NB4 (cell line): ENCODE measurements at regions not wholly inside any gene's neighbourhood (a gene's known extent, or its start where the extent isn't known, plus 50 kb on each side); places are given as distances from the start of the nearest gene placed in this dataset.

Experiments
- DNase-seq: peaks from one replicate; pipeline ENCODE4 v3.0.0; 2010; ENCODE audit warnings: low read depth
- H3K4me3 ChIP-seq: one replicate; pipeline ENCODE4 v1.5.1; 2011; ENCODE audit warnings: mild to moderate bottlenecking, low read depth, low read length, moderate library complexity
- MAX ChIP-seq: IDR thresholded peaks from 2 replicates; pipeline ENCODE4 v1.6.1; 2011; ENCODE audit warnings: low read depth, low read length
- MYC ChIP-seq: IDR thresholded peaks from 2 replicates; pipeline ENCODE4 v1.6.1; 2011; ENCODE audit warnings: low read depth, low read length
- POLR2A ChIP-seq: IDR thresholded peaks from 2 replicates; pipeline ENCODE4 v1.6.1; 2011; ENCODE audit warnings: mild to moderate bottlenecking; ENCODE audit not compliant: insufficient read length; ENCODE audit errors: extremely low read depth
- TF ChIP-seq, protein P1 (sequence below): IDR thresholded peaks from one replicate; pipeline ENCODE4 v1.5.1; 2012; ENCODE audit warnings: low read depth, low read length

DNA sequence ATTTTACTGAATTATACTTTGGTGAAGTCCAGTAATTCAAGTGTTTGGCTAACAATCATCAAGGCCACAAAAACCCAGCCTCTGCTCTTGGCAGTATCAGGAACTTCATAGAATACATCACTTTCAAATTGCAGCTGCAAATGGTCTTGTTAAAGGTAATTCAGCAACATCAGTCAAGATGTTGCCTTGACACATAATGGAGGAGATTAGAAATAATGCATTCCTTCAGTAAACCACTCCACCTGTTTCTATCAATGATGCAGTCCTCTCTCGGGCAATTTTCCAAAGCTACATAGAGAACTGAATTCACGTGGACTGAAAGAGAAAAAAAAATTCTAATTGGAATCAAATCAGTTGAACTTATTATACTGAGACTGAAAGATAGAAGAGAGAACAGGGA lies 279.3 kb downstream of the VGLL3 start:
- H3K4me3 ChIP-seq, result no peak overlapping the region
- TF ChIP-seq POLR2A (no peak), MYC (no peak), MAX (no peak)
- TF ChIP-seq, protein P1, sequence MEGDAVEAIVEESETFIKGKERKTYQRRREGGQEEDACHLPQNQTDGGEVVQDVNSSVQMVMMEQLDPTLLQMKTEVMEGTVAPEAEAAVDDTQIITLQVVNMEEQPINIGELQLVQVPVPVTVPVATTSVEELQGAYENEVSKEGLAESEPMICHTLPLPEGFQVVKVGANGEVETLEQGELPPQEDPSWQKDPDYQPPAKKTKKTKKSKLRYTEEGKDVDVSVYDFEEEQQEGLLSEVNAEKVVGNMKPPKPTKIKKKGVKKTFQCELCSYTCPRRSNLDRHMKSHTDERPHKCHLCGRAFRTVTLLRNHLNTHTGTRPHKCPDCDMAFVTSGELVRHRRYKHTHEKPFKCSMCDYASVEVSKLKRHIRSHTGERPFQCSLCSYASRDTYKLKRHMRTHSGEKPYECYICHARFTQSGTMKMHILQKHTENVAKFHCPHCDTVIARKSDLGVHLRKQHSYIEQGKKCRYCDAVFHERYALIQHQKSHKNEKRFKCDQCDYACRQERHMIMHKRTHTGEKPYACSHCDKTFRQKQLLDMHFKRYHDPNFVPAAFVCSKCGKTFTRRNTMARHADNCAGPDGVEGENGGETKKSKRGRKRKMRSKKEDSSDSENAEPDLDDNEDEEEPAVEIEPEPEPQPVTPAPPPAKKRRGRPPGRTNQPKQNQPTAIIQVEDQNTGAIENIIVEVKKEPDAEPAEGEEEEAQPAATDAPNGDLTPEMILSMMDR, result no peak
- no peak for DNase-seq

GRCh38 chr3:86708893-86709292 lies 282.1 kb downstream of the VGLL3 start:
- no peak for TF ChIP-seq MYC
- DNase-seq, result no peak
- H3K4me3 ChIP-seq, result no peak overlapping the region

- TF ChIP-seq, protein P1, result peak; percentile 22
- no peak for TF ChIP-seq MYC
- TF ChIP-seq POLR2A, result no peak
- no peak overlapping the region for H3K4me3 ChIP-seq
- DNase-seq, result peak; percentile 8
Measured at GRCh38 chr3:86702381-86702958, 288.5 kb downstream of the VGLL3 start.

DNA sequence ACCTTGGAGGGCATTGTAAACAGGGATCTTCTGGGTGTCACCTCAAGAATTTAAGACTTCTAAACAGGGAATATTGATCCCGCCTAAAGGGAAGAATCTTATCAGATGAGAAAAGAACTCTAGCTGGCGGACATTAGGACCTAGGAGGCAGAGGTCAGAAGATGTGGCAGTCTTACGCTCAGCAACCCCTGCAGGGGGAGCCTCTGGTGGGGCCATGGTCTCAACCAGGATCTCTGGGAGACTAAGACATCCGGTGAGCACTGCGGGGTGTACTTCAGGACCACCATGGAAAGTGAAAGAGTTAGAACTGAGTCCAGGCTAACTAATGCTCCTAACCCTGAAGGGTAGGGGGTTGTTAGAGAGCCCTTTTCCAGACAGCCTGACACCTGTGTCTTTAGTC lies 295.2 kb downstream of the VGLL3 start:
- DNase-seq, result no peak
- H3K4me3 ChIP-seq, result no peak overlapping the region
- TF ChIP-seq MYC, result no peak
- TF ChIP-seq MAX, result no peak
- TF ChIP-seq, protein P1, result no peak
- no peak for TF ChIP-seq POLR2A

- TF ChIP-seq POLR2A (no peak), MAX (no peak), MYC (no peak)
- TF ChIP-seq, protein P1, result no peak
- H3K4me3 ChIP-seq, result no peak overlapping the region
- no peak for DNase-seq
Measured at GRCh38 chr3:86673991-86674390, 317.0 kb downstream of the VGLL3 start.

DNA sequence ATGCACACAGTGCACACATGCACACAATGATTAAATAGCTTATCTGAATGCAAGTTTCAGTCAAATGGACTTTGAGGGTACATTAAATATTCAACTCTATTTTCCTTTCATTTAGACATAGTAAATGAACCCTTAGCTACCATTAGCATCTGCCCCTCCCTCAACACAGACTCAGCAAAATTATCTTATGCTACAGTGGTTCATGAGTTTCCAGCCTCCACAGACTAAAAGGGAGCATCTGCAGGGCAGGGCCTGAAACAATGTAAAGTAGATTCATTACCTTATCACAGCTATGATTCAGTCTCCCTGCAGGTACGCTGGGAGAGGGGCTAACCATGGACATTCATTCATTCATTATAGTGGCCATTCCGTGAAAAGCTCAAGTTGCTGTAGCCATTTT lies 329.1 kb downstream of the VGLL3 start:
- no peak for DNase-seq
- TF ChIP-seq, protein P1, result no peak
- no peak for TF ChIP-seq MAX
- TF ChIP-seq POLR2A, result no peak
- no peak for TF ChIP-seq MYC
- no peak overlapping the region for H3K4me3 ChIP-seq
